ENCODE measurements at regions not wholly inside any gene's neighbourhood (a gene's known extent, or its start where the extent isn't known, plus 50 kb on each side); places are given as distances from the start of the nearest gene placed in this dataset.

- TF ChIP-seq CTCF (IDR thresholded peaks at IDR 0.05) (no peak), POLR2A (IDR thresholded peaks at IDR 0.05) (no peak)
Measured at GRCh38 chr13:69142101-69142500, 965.5 kb upstream of the ATXN8OS start.

Measured in sigmoid colon (tissue), 3 donors.